BLaER1 treated with 17β-estradiol and CSF1 and Interleukin-3, amounts not matched to agents 10 nM and 100 nM (cell line): ENCODE measurements at regions not wholly inside any gene's neighbourhood (a gene's known extent, or its start where the extent isn't known, plus 50 kb on each side); places are given as distances from the start of the nearest gene placed in this dataset.

Source experiments
- H3K27ac ChIP-seq, 11 experiments: shearing (Covaris generic); formaldehyde crosslinking; 2 replicates each; pipeline ENCODE4 v1.8.1; 2022
- H3K27me3 ChIP-seq, 11 experiments: shearing (Covaris generic); formaldehyde crosslinking; 2 replicates each; pipeline ENCODE4 v1.8.1; 2022
- H3K36me3 ChIP-seq, 11 experiments: shearing (Covaris generic); formaldehyde crosslinking; 2 replicates each; pipeline ENCODE4 v1.8.1; 2022
- H3K4me1 ChIP-seq, 10 experiments: shearing (Covaris generic); formaldehyde crosslinking; 2 replicates each; pipeline ENCODE4 v1.8.1; 2022
- H3K4me2 ChIP-seq, 11 experiments: shearing (Covaris generic); formaldehyde crosslinking; 2 replicates each; pipeline ENCODE4 v1.8.1; 2022
- H3K4me3 ChIP-seq, 10 experiments: shearing (Covaris generic); formaldehyde crosslinking; 2 replicates each; pipeline ENCODE4 v1.8.1; 2022
- H3K9ac ChIP-seq, 11 experiments: shearing (Covaris generic); formaldehyde crosslinking; 2 replicates each; pipeline ENCODE4 v1.8.1; 2022
- H3K9me3 ChIP-seq, 11 experiments: shearing (Covaris generic); formaldehyde crosslinking; replicated peaks in 1 of 11; 2 replicates each; pipeline ENCODE4 v1.8.1; 2022
- H4K20me1 ChIP-seq, 11 experiments: shearing (Covaris generic); formaldehyde crosslinking; 2 replicates each; pipeline ENCODE4 v1.8.1; 2022
- Cebpa-rat ChIP-seq, 11 experiments: shearing (Covaris generic); IDR thresholded peaks; 2 replicates each; pipeline ENCODE4 v1.8.1; 2022

- no peak overlapping the region for H3K27ac ChIP-seq
- no peaks in the 10 kb centered on the region for H4K20me1 ChIP-seq
- H3K4me3 ChIP-seq, result no peak overlapping the region
- H3K4me1 ChIP-seq, result peaks cover 0 to 11% (median 5%) of the 10 kb centered on the region in 10 experiments; a peak in 8 of 20 replicates
- no peaks in the 10 kb centered on the region for H3K27me3 ChIP-seq
- no peaks in the 10 kb centered on the region for H3K36me3 ChIP-seq
- H3K4me2 ChIP-seq, result peak overlapping the region in 2 of 11 experiments; percentile 22 to 31; a peak in 2 of 22 replicates
- no peak for TF ChIP-seq Cebpa-rat (IDR thresholded peaks at IDR 0.05)
- H3K9me3 ChIP-seq, result no peaks in the 10 kb centered on the region
- H3K9ac ChIP-seq, result peak overlapping the region in 1 of 11 experiments; percentile 21; a peak in 1 of 22 replicates
These were observed 169.4 kb upstream of the EEPD1 start for GRCh38 chr7:35983626-35984025.

DNA sequence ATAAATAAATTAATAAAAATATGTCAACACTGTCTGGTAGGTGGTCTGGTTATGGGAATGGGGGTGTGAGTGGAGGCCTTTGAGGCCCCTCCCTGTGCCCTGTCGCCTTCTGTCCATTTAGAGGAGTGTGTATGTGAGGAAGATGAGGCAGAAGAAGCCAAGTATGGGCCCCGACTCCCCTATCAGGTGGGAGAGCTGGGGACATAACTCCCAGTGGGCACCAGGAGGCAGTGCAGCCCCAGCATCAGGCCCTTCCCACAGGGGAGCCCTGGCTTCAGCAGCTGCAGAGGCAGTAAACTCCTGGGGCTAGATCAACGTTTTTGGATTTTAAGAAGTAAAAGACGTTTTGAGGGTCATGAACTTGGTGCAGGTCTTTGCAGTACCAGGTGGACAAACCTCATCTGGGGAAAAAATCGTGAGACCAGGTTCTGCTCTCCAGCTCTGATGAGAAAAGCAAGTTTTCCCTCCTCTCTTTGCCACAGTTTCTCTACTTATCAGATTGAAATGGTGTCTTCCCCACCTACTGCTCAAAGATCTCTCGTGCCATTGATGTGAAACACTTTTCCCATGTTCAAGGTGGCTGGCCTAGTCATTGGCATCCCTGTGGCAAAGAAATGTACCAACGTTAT, 167.8 kb upstream of the EEPD1 start:
- Histone ChIP-seq H3K4me1 (peaks cover 0 to 7% (median 4%) of the 10 kb centered on the region in 10 experiments; a peak in 6 of 20 replicates), H3K9me3 (no peaks in the 10 kb centered on the region), H3K27ac (no peak overlapping the region; a peak in 1 of 22 replicates), H3K4me3 (no peak overlapping the region), H3K36me3 (no peaks in the 10 kb centered on the region), H3K4me2 (no peak overlapping the region; a peak in 1 of 22 replicates), H3K27me3 (no peaks in the 10 kb centered on the region), H4K20me1 (no peaks in the 10 kb centered on the region), H3K9ac (0 out of 22 replicates have a peak overlapping the region, but pooled peaks of 2 of the 11 experiments have one; percentile 23 to 48)
- TF ChIP-seq Cebpa-rat (IDR thresholded peaks at IDR 0.05), result no peak

GRCh38 chr7:35987016-35987415, 166.0 kb upstream of the EEPD1 start:
- no peaks in the 10 kb centered on the region for H3K36me3 ChIP-seq
- H3K27ac ChIP-seq, result peak overlapping the region in 1 of 11 experiments; percentile 14; a peak in 1 of 22 replicates
- no peak overlapping the region for H3K4me3 ChIP-seq
- H3K4me1 ChIP-seq, result peaks cover 0 to 7% (median 4%) of the 10 kb centered on the region in 10 experiments; a peak in 6 of 20 replicates
- no peak for TF ChIP-seq Cebpa-rat (IDR thresholded peaks at IDR 0.05)
- H4K20me1 ChIP-seq, result no peaks in the 10 kb centered on the region
- H3K4me2 ChIP-seq, result no peak overlapping the region
- no peaks in the 10 kb centered on the region for H3K27me3 ChIP-seq
- no peak overlapping the region; a peak in 1 of 22 replicates for H3K9ac ChIP-seq
- no peaks in the 10 kb centered on the region for H3K9me3 ChIP-seq

GRCh38 chr7:35988105-35988504, 164.9 kb upstream of the EEPD1 start:
- no peak for TF ChIP-seq Cebpa-rat (IDR thresholded peaks at IDR 0.05)
- Histone ChIP-seq H3K4me2 (no peak overlapping the region), H3K4me1 (peaks cover 0 to 7% (median 4%) of the 10 kb centered on the region in 10 experiments; a peak in 6 of 20 replicates), H3K9me3 (no peaks in the 10 kb centered on the region), H3K27me3 (no peaks in the 10 kb centered on the region), H3K36me3 (no peaks in the 10 kb centered on the region), H3K4me3 (no peak overlapping the region), H3K27ac (no peak overlapping the region), H3K9ac (no peak overlapping the region), H4K20me1 (no peaks in the 10 kb centered on the region)

DNA sequence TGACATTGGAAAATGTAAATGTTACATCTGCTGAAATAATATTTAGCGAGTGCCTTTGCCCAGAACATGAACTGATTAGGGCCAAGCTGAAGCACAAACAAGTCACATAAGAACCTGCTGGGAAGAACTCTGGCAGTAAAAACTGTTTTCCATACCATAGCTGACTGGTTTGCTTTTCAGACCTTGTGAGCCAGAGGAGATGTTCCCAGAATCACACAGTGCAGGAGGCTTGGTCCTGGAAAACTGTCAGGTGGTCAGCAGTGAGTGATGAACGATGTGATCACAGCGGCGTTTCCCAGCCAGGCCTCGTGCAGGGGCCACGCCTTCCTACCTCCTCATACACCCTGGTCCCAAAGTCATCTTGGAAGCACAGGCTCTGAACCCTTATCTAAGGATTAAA, 164.2 kb upstream of the EEPD1 start:
- Histone ChIP-seq H3K4me1 (peaks cover 0 to 6% (median 2%) of the 10 kb centered on the region in 10 experiments; a peak in 6 of 20 replicates), H3K27ac (no peak overlapping the region), H3K9me3 (no peaks in the 10 kb centered on the region), H3K27me3 (no peaks in the 10 kb centered on the region), H3K4me3 (no peak overlapping the region), H3K9ac (no peak overlapping the region), H3K4me2 (no peak overlapping the region), H3K36me3 (no peaks in the 10 kb centered on the region), H4K20me1 (no peaks in the 10 kb centered on the region)
- TF ChIP-seq Cebpa-rat (IDR thresholded peaks at IDR 0.05), result no peak

GRCh38 chr7:35991511-35992232, 161.4 kb upstream of the EEPD1 start:
- no peak overlapping the region for H3K4me2 ChIP-seq
- no peak overlapping the region for H3K27ac ChIP-seq
- H3K9me3 ChIP-seq, result no peaks in the 10 kb centered on the region
- no peak for TF ChIP-seq Cebpa-rat (IDR thresholded peaks at IDR 0.05)
- no peak overlapping the region for H3K4me3 ChIP-seq
- no peaks in the 10 kb centered on the region for H3K27me3 ChIP-seq
- H3K4me1 ChIP-seq, result 0 out of 20 replicates have a peak, but pooled peaks cover 0 to 3% (median 0%) of the 10 kb centered on the region in 10 experiments
- H3K9ac ChIP-seq, result no peak overlapping the region
- no peaks in the 10 kb centered on the region for H3K36me3 ChIP-seq
- no peaks in the 10 kb centered on the region for H4K20me1 ChIP-seq

GRCh38 chr7:35992436-35992835, 160.6 kb upstream of the EEPD1 start:
- Histone ChIP-seq H3K27me3 (no peaks in the 10 kb centered on the region), H4K20me1 (no peaks in the 10 kb centered on the region), H3K9me3 (no peaks in the 10 kb centered on the region), H3K4me1 (no peaks in the 10 kb centered on the region), H3K4me3 (no peak overlapping the region), H3K27ac (no peak overlapping the region), H3K4me2 (no peak overlapping the region), H3K9ac (no peak overlapping the region), H3K36me3 (no peaks in the 10 kb centered on the region)
- TF ChIP-seq Cebpa-rat (IDR thresholded peaks at IDR 0.05), result no peak

GRCh38 chr7:35993113-35993512, 159.9 kb upstream of the EEPD1 start:
- Histone ChIP-seq H3K9me3 (no peaks in the 10 kb centered on the region), H3K4me1 (no peaks in the 10 kb centered on the region), H3K4me2 (no peak overlapping the region), H3K9ac (no peak overlapping the region), H3K27me3 (no peaks in the 10 kb centered on the region), H3K27ac (no peak overlapping the region), H3K4me3 (no peak overlapping the region), H4K20me1 (no peaks in the 10 kb centered on the region), H3K36me3 (no peaks in the 10 kb centered on the region)
- TF ChIP-seq Cebpa-rat (IDR thresholded peaks at IDR 0.05), result no peak

GRCh38 chr7:35993676-35994606, 159.1 kb upstream of the EEPD1 start:
- Histone ChIP-seq H3K36me3 (no peaks in the 10 kb centered on the region), H4K20me1 (no peaks in the 10 kb centered on the region), H3K27me3 (no peaks in the 10 kb centered on the region), H3K9me3 (no peaks in the 10 kb centered on the region), H3K27ac (no peak overlapping the region), H3K4me2 (no peak overlapping the region), H3K9ac (no peak overlapping the region), H3K4me1 (no peaks in the 10 kb centered on the region), H3K4me3 (no peak overlapping the region)
- TF ChIP-seq Cebpa-rat (IDR thresholded peaks at IDR 0.05), result no peak
